Gastrocnemius medialis (tissue), 4 donors: ENCODE measurements at regions not wholly inside any gene's neighbourhood (a gene's known extent, or its start where the extent isn't known, plus 50 kb on each side); places are given as distances from the start of the nearest gene placed in this dataset.

Experiments
- ATAC-seq, 2 donors: fragments of 150-250 bp; one replicate each; pipeline ENCODE4 v1.9.1; 2016
- DNase-seq, 2 donors: peaks; one replicate each; pipeline ENCODE4 v3.0.0-alpha.2; 2019
- H3K27ac ChIP-seq, 4 donors: fragments of 200-600 bp; sonication (generic); 1 replicate in 1 of 4; 2 replicates in 3 of 4; pipeline ENCODE4 v1.5.1; 2016 to 2018; ENCODE audit warnings: mild to moderate bottlenecking in 2 of 4, moderate library complexity in 1 of 4
- H3K27me3 ChIP-seq, 3 donors: fragments of 200-600 bp; sonication (generic) in 2 of 3; 1 replicate in 1 of 3; 2 replicates in 2 of 3; pipeline versions ENCODE4 v1.5.1 to v1.6.0; 2016 to 2019; ENCODE audit warnings: mild to moderate bottlenecking in 1 of 3, moderate library complexity in 1 of 3
- H3K36me3 ChIP-seq, 2 donors: fragments of 200-600 bp; sonication (generic) in 1 of 2; one replicate each; pipeline ENCODE4 v1.5.1; 2017 to 2018
- H3K4me1 ChIP-seq, 2 donors: fragments of 200-600 bp; sonication (generic) in 1 of 2; one replicate each; pipeline ENCODE4 v1.5.1; 2016 to 2017; ENCODE audit warnings: mild to moderate bottlenecking in 2 of 2
- H3K4me3 ChIP-seq, 4 donors: fragments of 200-600 bp; sonication (generic) in 3 of 4; 1 replicate in 1 of 4; 2 replicates in 3 of 4; pipeline ENCODE4 v1.5.1; 2016 to 2019; ENCODE audit warnings: mild to moderate bottlenecking in 2 of 4
- H3K9me3 ChIP-seq, 3 donors: fragments of 200-600 bp; sonication (generic) in 2 of 3; 1 replicate in 1 of 3; 2 replicates in 2 of 3; pipeline ENCODE4 v1.5.1; 2016 to 2019
- POLR2A ChIP-seq, 2 donors: fragments of 450-650 bp; IDR thresholded peaks; one replicate each; pipeline ENCODE4 v1.6.1; 2017; ENCODE audit warnings: antibody characterized with exemption in 2 of 2, mild to moderate bottlenecking in 2 of 2, moderate library complexity in 2 of 2
- in situ Hi-C, 4 donors: fragments of 200-750 bp; cut with MboI; loops; one replicate each; pipeline versions ENCODE4 v1.15.0 to v1.8.0; 2017; ENCODE audit warnings: low sequenced_read_pairs in 4 of 4
- intact Hi-C: fragments of 100-400 bp; cut with DNase I; formaldehyde crosslinking; loops from one replicate; pipeline ENCODE4 v1.15.1; 2023; ENCODE audit warnings: low total_unique reads
- TF ChIP-seq, protein P1 (sequence below), 5 experiments: fragments of 450-650 bp in 3 of 5; fragments of 200-600 bp in 2 of 5; sonication (generic) in 2 of 5; IDR thresholded peaks in 4 of 5; conservative IDR thresholded peaks in 1 of 5; 1 replicate in 4 of 5; 2 replicates in 1 of 5; pipeline ENCODE4 v1.5.1; 2016 to 2019; ENCODE audit warnings: antibody characterized with exemption in 5 of 5, mild to moderate bottlenecking in 3 of 5, moderate library complexity in 3 of 5

GRCh38 chr2:58798676-58799208, 557.6 kb upstream of the FANCL start:
- Histone ChIP-seq H3K4me3 (no peak overlapping the region), H3K27ac (no peak overlapping the region), H3K9me3 (no peaks in the 10 kb centered on the region), H3K27me3 (no peaks in the 10 kb centered on the region), H3K36me3 (no peaks in the 10 kb centered on the region), H3K4me1 (no peaks in the 10 kb centered on the region)
- TF ChIP-seq, protein P1, sequence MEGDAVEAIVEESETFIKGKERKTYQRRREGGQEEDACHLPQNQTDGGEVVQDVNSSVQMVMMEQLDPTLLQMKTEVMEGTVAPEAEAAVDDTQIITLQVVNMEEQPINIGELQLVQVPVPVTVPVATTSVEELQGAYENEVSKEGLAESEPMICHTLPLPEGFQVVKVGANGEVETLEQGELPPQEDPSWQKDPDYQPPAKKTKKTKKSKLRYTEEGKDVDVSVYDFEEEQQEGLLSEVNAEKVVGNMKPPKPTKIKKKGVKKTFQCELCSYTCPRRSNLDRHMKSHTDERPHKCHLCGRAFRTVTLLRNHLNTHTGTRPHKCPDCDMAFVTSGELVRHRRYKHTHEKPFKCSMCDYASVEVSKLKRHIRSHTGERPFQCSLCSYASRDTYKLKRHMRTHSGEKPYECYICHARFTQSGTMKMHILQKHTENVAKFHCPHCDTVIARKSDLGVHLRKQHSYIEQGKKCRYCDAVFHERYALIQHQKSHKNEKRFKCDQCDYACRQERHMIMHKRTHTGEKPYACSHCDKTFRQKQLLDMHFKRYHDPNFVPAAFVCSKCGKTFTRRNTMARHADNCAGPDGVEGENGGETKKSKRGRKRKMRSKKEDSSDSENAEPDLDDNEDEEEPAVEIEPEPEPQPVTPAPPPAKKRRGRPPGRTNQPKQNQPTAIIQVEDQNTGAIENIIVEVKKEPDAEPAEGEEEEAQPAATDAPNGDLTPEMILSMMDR (IDR thresholded peaks at IDR 0.05 in 4 of 5, conservative IDR thresholded peaks at IDR 0.05 in 1 of 5), result no peak
- TF ChIP-seq POLR2A (IDR thresholded peaks at IDR 0.05), result no peak
- DNase-seq (no peak), ATAC-seq (no peak)
- intact Hi-C loops, result no loop called here
- in situ Hi-C loops, result no loop called here

GRCh38 chr2:58796239-58796910, 555.2 kb upstream of the FANCL start:
- TF ChIP-seq POLR2A (IDR thresholded peaks at IDR 0.05), result no peak
- TF ChIP-seq, protein P1 (IDR thresholded peaks at IDR 0.05 in 4 of 5, conservative IDR thresholded peaks at IDR 0.05 in 1 of 5), result no peak
- H3K27ac ChIP-seq, result no peak overlapping the region
- H3K4me3 ChIP-seq, result no peak overlapping the region
- no peaks in the 10 kb centered on the region for H3K36me3 ChIP-seq
- H3K27me3 ChIP-seq, result no peaks in the 10 kb centered on the region
- no peaks in the 10 kb centered on the region for H3K9me3 ChIP-seq
- no peaks in the 10 kb centered on the region for H3K4me1 ChIP-seq
- DNase-seq (no peak), ATAC-seq (no peak)
- intact Hi-C loops, result no loop called here
- in situ Hi-C loops, result no loop called here

DNA sequence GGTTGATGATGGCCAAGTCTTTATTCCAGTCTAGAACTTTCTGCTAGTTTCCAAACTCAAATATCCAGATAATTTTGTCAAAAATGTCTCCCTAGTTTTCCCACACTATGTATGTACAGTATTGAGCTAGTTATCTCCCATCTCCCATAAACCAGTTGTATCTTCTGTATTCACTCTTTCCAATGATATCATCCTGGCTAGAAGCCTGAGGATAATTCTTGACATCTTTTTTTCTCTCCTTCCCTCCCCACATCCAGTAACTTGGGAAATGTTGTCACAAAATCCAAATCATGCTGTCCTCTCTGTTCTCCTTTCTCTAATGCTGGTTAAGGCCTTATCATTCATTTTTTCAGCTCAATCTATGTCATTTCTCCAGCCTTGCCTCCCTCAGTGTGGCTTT, 553.8 kb upstream of the FANCL start:
- Histone ChIP-seq H3K4me1 (no peaks in the 10 kb centered on the region), H3K4me3 (no peak overlapping the region), H3K36me3 (no peaks in the 10 kb centered on the region), H3K27me3 (no peaks in the 10 kb centered on the region), H3K27ac (no peak overlapping the region), H3K9me3 (no peaks in the 10 kb centered on the region)
- TF ChIP-seq POLR2A (IDR thresholded peaks at IDR 0.05), result no peak
- TF ChIP-seq, protein P1 (IDR thresholded peaks at IDR 0.05 in 4 of 5, conservative IDR thresholded peaks at IDR 0.05 in 1 of 5), result no peak
- in situ Hi-C loops (no loop called here), intact Hi-C loops (no loop called here)
- DNase-seq, result no peak
- no peak for ATAC-seq

- ATAC-seq (no peak), DNase-seq (no peak)
- H3K27ac ChIP-seq, result no peak overlapping the region
- no peak for TF ChIP-seq POLR2A (IDR thresholded peaks at IDR 0.05)
- TF ChIP-seq, protein P1 (IDR thresholded peaks at IDR 0.05 in 4 of 5, conservative IDR thresholded peaks at IDR 0.05 in 1 of 5), result no peak
- H3K9me3 ChIP-seq, result no peaks in the 10 kb centered on the region
- no peaks in the 10 kb centered on the region for H3K36me3 ChIP-seq
- in situ Hi-C loops (no loop called here), intact Hi-C loops (no loop called here)
- no peaks in the 10 kb centered on the region for H3K4me1 ChIP-seq
- H3K27me3 ChIP-seq, result no peaks in the 10 kb centered on the region
- H3K4me3 ChIP-seq, result no peak overlapping the region
Measured at GRCh38 chr2:58794103-58794502, 553.0 kb upstream of the FANCL start.

- intact Hi-C loops, result no loop called here
- in situ Hi-C loops, result no loop called here
- H3K36me3 ChIP-seq, result no peaks in the 10 kb centered on the region
- TF ChIP-seq, protein P1 (IDR thresholded peaks at IDR 0.05 in 4 of 5, conservative IDR thresholded peaks at IDR 0.05 in 1 of 5), result no peak
- no peak for TF ChIP-seq POLR2A (IDR thresholded peaks at IDR 0.05)
- no peak overlapping the region for H3K4me3 ChIP-seq
- H3K27ac ChIP-seq, result no peak overlapping the region
- no peaks in the 10 kb centered on the region for H3K9me3 ChIP-seq
- DNase-seq (no peak), ATAC-seq (no peak)
- H3K4me1 ChIP-seq, result no peaks in the 10 kb centered on the region
- H3K27me3 ChIP-seq, result no peaks in the 10 kb centered on the region
Measured at GRCh38 chr2:58788402-58788801, 547.3 kb upstream of the FANCL start.
